OCI-LY7 (cell line): ENCODE measurements at regions not wholly inside any gene's neighbourhood (a gene's known extent, or its start where the extent isn't known, plus 50 kb on each side); places are given as distances from the start of the nearest gene placed in this dataset.

ENCODE experiments used
- BruUV-seq: library from RNA; stranded (reverse); fragments of 400-500 nt; replicated peaks from 2 replicates; lab custom pipeline; 2021; lab: Mats Ljungman, UMichigan
- CTCF ChIA-PET: fragments of 300-600 bp; sonication (Branson Sonifier 250); formaldehyde crosslinking; loops from one replicate; lab custom pipeline; 2022; ENCODE audit warnings: antibody characterized with exemption; ENCODE audit not compliant: unreplicated experiment; lab: Charles Lee
- POLR2A ChIA-PET: fragments of 300-600 bp; sonication (Branson Sonifier 250); formaldehyde crosslinking; loops from one replicate; lab custom pipeline; 2022; ENCODE audit warnings: antibody characterized with exemption; lab: Charles Lee
- DNase-seq: peaks from one replicate; pipeline ENCODE4 v3.0.0-alpha.2; 2015; ENCODE audit warnings: low spot score
- H2AFZ ChIP-seq: fragments of 200-600 bp; sonication (generic), shearing (Covaris generic); 2 replicates; pipeline ENCODE4 v1.6.1; 2014; ENCODE audit warnings: mild to moderate bottlenecking, antibody characterized with exemption, low read length, moderate library complexity
- H3K27ac ChIP-seq: fragments of 200-600 bp; sonication (generic); 2 replicates; pipeline ENCODE4 v1.5.1; 2014; ENCODE audit warnings: mixed run types, low read depth, mild to moderate bottlenecking, moderate library complexity, low read length, inconsistent platforms; ENCODE audit not compliant: poor library complexity, severe bottlenecking
- H3K36me3 ChIP-seq: fragments of 200-600 bp; sonication (generic); 2 replicates; pipeline ENCODE4 v1.6.1; 2014; ENCODE audit warnings: mild to moderate bottlenecking, antibody characterized with exemption, low read length, moderate library complexity, mixed read lengths; ENCODE audit not compliant: insufficient read depth
- H3K4me1 ChIP-seq: fragments of 200-600 bp; sonication (generic); 2 replicates; pipeline ENCODE4 v1.5.1; 2014; ENCODE audit warnings: mild to moderate bottlenecking, low read length; ENCODE audit not compliant: insufficient read depth, poor library complexity, severe bottlenecking
- H3K4me2 ChIP-seq: fragments of 200-600 bp; sonication (generic); 2 replicates; pipeline ENCODE4 v1.6.1; 2014; ENCODE audit warnings: mild to moderate bottlenecking, low read length
- H3K4me3 ChIP-seq: fragments of 200-600 bp; sonication (generic); 2 replicates; pipeline ENCODE4 v1.5.1; 2014; ENCODE audit warnings: mild to moderate bottlenecking, low read depth, low read length; ENCODE audit not compliant: poor library complexity, severe bottlenecking
- H3K79me2 ChIP-seq: fragments of 200-600 bp; sonication (generic); 2 replicates; pipeline ENCODE4 v1.6.1; 2016; ENCODE audit warnings: low read depth, mild to moderate bottlenecking, low read length, moderate library complexity, mixed read lengths; ENCODE audit not compliant: insufficient read depth
- H3K9me2 ChIP-seq: fragments of 200-600 bp; sonication (generic); 2 replicates; pipeline ENCODE4 v1.6.1; 2016; ENCODE audit warnings: mild to moderate bottlenecking, low read length, mixed read lengths; ENCODE audit not compliant: insufficient read depth
- H3K9me3 ChIP-seq: fragments of 200-600 bp; sonication (generic); 2 replicates; pipeline ENCODE4 v1.6.1; 2014; ENCODE audit warnings: mild to moderate bottlenecking, mixed run types, low read length, mixed read lengths
- H4K20me1 ChIP-seq: fragments of 200-600 bp; sonication (generic); 2 replicates; pipeline ENCODE4 v1.6.1; 2014; ENCODE audit warnings: mild to moderate bottlenecking, antibody characterized with exemption, low read length, moderate library complexity, mixed read lengths; ENCODE audit not compliant: insufficient read depth
- CTCF ChIP-seq: fragments of 200-600 bp; sonication (generic); conservative IDR thresholded peaks from 2 replicates; pipeline ENCODE4 v1.5.1; 2014; ENCODE audit warnings: mild to moderate bottlenecking, antibody characterized with exemption, low read length, moderate library complexity, mixed read lengths
- EZH2phosphoT487 ChIP-seq: fragments of 200-600 bp; sonication (generic); IDR thresholded peaks from 2 replicates; pipeline ENCODE4 v1.6.1; 2018; ENCODE audit warnings: low read depth, borderline replicate concordance, mild to moderate bottlenecking, mixed run types, antibody characterized with exemption, low read length, moderate library complexity, mixed read lengths
- intact Hi-C: fragments of 100-400 bp; cut with micrococcal nuclease; formaldehyde crosslinking; loops from one replicate; pipeline ENCODE4 v1.10.0; 2022; ENCODE audit not compliant: unreplicated experiment

DNA sequence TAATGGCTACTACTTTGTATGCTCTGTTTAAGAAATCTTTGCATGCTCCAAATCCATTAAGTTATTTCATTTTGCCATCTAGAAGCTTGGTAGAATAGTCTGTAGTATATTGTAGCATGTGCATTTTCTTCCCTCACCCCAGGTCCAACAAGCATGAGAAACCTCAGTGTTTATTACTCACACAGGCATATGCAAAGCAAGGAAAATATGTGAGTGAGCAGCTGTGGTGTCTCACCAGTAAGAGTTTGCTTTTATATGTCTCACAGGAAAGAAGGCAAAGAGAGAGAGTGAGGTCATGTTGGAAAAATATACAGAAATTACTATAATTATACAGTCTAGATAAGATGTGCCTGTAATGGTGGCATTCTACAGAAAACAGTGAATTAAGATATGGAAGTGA is 312.5 kb downstream of the C3orf38 start:
- TF ChIP-seq CTCF (no peak), EZH2phosphoT487 (no peak)
- H3K79me2 ChIP-seq = no peaks in the 10 kb centered on the region
- no peak overlapping the region for H2AFZ ChIP-seq
- no peaks in the 10 kb centered on the region for H3K4me1 ChIP-seq
- ChIA-PET POLR2A (interaction anchor here (0.7 kb wide), 1 partner anchor 8 kb away, joined by 3 read pairs; no protein-coding TSS in a partner anchor), CTCF (no interaction called here)
- H4K20me1 ChIP-seq = no peaks in the 10 kb centered on the region
- intact Hi-C loops = no loop called here
- no peaks in the 10 kb centered on the region for H3K9me3 ChIP-seq
- no peak overlapping the region for H3K27ac ChIP-seq
- H3K9me2 ChIP-seq = no peaks in the 10 kb centered on the region
- H3K36me3 ChIP-seq = no peaks in the 10 kb centered on the region
- no peak for DNase-seq
- H3K4me2 ChIP-seq = no peak overlapping the region
- H3K4me3 ChIP-seq = no peak overlapping the region
- BruUV-seq = no TSS peak

DNA sequence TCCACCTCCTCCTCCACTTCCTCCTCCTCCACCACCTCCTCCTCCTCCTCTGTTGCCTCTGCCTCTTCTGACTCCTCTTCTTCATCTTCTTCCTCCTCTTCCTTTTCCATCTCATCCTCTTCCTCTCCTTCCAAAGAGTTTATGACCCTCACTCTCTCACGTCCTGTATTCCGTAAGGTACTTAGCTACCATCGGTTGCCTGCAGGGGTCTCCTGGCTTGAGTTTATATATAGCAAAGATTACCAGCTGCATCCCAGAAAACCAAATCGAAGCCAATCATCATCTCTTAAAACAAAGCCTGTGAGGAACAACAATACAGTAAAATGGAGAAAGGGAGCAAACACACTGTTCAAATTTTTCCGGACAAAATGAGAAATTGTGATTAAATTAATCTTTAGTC is 317.4 kb downstream of the C3orf38 start:
- BruUV-seq = no TSS peak
- CTCF ChIA-PET = no interaction called here
- Histone ChIP-seq H3K4me1 (no peaks in the 10 kb centered on the region), H3K4me3 (no peak overlapping the region), H4K20me1 (no peaks in the 10 kb centered on the region), H3K36me3 (no peaks in the 10 kb centered on the region), H3K27ac (no peak overlapping the region), H3K9me2 (no peaks in the 10 kb centered on the region), H3K9me3 (no peaks in the 10 kb centered on the region), H2AFZ (no peak overlapping the region), H3K79me2 (no peaks in the 10 kb centered on the region), H3K4me2 (no peak overlapping the region)
- POLR2A ChIA-PET = no interaction called here
- no peak for TF ChIP-seq EZH2phosphoT487
- no peak for TF ChIP-seq CTCF
- intact Hi-C loops = no loop called here
- no peak for DNase-seq

DNA sequence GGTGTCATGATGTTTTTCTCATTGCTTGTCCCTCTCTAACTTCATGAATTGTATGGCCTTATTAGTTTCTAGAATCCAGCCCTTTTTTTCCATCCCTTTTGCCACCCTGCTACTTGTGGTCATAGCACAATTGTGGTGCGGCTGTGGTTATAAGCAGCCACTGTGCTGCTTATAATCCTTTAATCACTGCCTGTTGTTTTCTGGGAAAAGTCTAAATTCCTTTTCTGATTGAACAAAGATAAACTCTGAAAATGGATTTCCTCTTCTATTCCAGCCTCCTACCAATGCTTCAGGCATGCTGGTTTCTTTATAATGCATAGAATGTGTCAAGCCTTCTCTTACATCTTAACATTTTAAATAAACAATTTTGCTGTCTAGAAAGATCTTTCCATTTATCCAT is 319.5 kb downstream of the C3orf38 start:
- no peak overlapping the region for H3K4me2 ChIP-seq
- no peak overlapping the region for H3K4me3 ChIP-seq
- intact Hi-C loops = no loop called here
- no peaks in the 10 kb centered on the region for H3K9me3 ChIP-seq
- no TSS peak for BruUV-seq
- ChIA-PET CTCF (no interaction called here), POLR2A (no interaction called here)
- H3K27ac ChIP-seq = no peak overlapping the region
- H4K20me1 ChIP-seq = no peaks in the 10 kb centered on the region
- H3K79me2 ChIP-seq = no peaks in the 10 kb centered on the region
- H2AFZ ChIP-seq = no peak overlapping the region
- no peaks in the 10 kb centered on the region for H3K9me2 ChIP-seq
- no peak for TF ChIP-seq CTCF
- no peak for TF ChIP-seq EZH2phosphoT487
- H3K36me3 ChIP-seq = no peaks in the 10 kb centered on the region
- no peak for DNase-seq
- H3K4me1 ChIP-seq = no peaks in the 10 kb centered on the region
